NCI-H1417 (cell line): ENCODE measurements at regions not wholly inside any gene's neighbourhood (a gene's known extent, or its start where the extent isn't known, plus 50 kb on each side); places are given as distances from the start of the nearest gene placed in this dataset.
"Not testable (repeated sequence)": the region's sequence is repeated elsewhere in the genome, so short reads cannot be mapped to it uniquely, and the experiment has no call there.

Source experiments
- DNase-seq, 3 experiments: peaks; one replicate each; lab custom pipeline; 2025; lab: John Stamatoyannopoulos, UW

- DNase-seq, result no peak
These were observed 105.4 kb upstream of the TLL1 start for GRCh38 chr4:165767671-165768070.

- DNase-seq, result no peak
These were observed 104.8 kb upstream of the TLL1 start for GRCh38 chr4:165768281-165768680.

DNA sequence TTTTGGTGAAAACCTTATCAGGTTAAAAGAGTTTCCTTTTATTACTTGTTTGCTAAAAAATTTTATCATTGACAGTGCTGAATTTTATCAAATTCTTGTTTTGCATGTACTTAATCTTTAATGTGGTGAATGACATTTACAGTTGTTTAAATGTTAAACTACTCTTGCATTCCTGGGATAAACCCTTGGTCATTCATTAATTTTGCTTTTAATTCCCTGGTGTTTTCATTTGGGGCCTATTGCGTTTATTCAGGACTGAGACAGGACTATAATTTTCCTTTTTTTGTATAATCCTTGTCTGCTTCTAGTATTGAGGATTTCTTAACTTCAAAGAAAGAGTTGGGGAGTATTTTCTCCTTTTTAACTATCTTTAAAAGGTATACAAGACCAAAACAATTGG, 98.7 kb upstream of the TLL1 start:
- DNase-seq, result no peak

DNA sequence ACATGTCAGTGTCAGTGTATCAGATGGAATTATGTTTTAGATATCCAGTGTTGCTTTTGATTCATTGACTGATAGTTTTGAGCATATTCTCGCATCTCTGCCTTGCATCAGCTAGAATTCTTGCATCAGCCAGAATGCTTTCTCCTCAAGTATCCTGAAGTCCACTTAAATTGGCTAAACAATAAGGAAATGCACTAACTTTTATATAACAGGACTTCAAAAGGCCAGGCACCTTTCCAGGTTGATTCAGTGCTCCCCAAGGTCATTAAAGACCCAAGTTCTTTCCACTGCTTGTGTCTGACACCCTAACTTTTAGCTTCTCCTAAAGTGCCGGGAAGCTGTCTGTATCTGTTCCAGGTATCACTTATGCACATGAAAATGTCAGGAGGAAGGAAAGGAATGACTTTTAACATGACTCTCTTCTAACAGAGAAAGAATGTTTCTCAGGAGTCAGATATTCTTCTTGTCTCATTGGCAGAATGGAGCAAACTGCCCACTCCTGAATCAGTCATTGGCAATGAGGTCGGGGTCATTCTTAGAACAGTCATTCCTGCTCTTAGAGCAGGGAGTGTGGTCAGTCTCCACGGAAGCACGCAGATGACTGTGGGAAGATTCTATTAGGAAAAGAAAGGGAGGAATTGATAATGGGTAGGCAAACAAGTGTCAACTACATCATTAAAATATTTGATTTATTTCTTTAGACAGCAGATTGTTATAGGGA, 92.9 kb upstream of the TLL1 start:
- DNase-seq, result peak in 1 of 3 experiments; percentile 18

- no peak for DNase-seq
These were observed 92.3 kb upstream of the TLL1 start for GRCh38 chr4:165780735-165781134.

- no peak for DNase-seq
These were observed 90.4 kb upstream of the TLL1 start for GRCh38 chr4:165782623-165783022.

DNA sequence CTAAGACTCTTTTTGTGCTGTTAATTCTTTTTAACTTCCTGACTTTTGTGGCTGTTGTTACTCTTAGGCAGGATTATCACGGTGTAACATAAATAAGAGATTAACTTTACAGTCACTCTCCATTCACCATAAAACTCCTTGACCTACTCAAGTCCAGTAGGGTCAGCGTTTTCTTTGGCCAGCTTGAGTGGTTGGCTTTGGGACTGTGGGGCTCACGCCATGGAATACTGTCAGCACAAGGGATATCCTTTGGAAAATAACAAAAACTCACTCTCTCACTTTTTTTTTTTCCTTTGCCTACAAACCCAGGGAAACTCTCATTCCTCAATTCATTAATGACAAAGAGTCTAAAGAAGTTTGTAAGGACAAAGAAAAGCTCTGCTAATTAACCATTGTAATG, 89.4 kb upstream of the TLL1 start:
- no peak for DNase-seq

DNA sequence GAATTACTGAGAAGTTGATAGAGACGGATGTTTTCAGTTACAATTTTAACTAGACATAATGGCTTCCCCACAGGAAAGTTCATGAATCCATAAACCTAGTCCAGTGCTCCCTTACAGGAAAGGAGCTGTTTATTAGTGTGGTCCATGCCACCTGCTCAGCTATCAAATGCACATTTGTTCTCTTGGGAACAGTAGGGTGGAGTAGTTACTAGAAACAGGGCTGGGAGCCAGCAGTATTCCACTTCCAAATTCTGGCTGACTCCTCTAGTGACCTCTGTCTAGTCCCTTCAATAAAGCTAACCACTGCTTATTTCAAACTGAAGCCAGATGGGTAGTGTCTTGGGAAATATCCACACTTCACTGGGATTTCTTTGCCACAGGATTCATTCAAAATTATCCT, 88.4 kb upstream of the TLL1 start:
- DNase-seq, result peak in 2 of 3 experiments; percentile 37 to 62

- no peak for DNase-seq
These were observed 87.7 kb upstream of the TLL1 start for GRCh38 chr4:165785337-165785736.

GRCh38 chr4:165787516-165788274, 85.3 kb upstream of the TLL1 start:
- peak in 1 of 3 experiments; percentile 50 for DNase-seq

GRCh38 chr4:165788686-165789463, 84.2 kb upstream of the TLL1 start:
- DNase-seq, result no peak

GRCh38 chr4:165793236-165793635, 79.8 kb upstream of the TLL1 start:
- DNase-seq, result no peak

- no peak for DNase-seq
These were observed 78.2 kb upstream of the TLL1 start for GRCh38 chr4:165794834-165795233.

DNA sequence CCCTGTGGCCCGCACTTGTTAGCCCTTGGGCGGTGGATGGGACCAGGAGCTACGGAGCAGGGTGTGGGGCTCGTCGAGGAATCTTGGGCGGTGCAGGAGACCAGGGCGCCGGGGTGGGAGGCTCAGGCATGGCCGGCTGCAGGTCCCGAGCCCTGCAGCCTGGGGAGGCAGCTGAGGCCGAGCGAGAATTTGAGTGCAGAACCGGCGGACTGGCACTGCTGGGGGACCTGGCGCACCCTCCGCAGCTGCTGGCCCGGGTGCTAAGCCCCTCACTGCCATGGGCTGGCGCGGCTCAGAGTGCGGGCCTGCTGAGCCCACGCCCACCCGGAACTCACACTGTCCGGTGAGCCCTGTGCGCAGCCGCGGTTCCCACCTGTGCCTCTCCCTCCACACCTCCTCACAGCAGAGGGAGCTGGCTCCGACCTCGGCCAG, 73.6 kb upstream of the TLL1 start:
- DNase-seq, result no peak

DNA sequence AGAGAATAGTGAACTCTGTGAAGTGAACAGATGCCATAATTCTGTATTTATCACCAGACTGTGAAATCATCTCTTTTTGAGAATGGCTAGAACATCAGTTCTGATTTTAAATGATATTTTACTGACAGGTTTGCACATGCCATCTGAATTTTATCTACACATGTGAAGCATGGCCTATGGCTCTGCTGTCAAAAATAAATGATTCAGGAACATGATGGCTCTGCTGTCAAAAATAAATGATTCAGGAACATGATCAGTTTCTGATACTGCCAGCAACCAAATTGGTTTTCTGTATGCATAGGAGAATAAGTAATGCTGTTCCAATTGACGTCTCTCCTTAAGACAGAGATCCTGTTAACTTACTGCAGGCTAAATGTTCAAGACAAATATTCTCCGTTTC, 70.6 kb upstream of the TLL1 start:
- no peak for DNase-seq

- DNase-seq, result no peak
These were observed 70.0 kb upstream of the TLL1 start for GRCh38 chr4:165803005-165803404.

DNA sequence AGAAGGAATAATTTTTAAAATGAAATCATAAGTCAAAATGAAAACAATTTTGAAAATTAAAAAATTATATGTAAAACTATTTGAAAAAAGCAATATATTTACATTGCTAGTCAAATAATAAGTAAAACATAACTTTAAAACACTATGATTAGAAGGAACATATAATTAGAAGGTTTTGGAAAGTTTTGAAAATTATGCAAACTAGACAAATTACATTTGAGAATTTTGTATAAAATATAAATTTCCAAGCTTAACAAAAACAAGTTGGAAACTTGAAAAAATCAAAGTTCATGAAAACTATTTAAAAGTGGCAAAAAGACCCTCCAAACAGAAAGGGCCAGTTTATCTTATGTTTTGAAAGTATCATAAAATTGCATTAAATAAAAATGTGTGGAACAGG, 67.6 kb upstream of the TLL1 start:
- DNase-seq, result no peak

DNA sequence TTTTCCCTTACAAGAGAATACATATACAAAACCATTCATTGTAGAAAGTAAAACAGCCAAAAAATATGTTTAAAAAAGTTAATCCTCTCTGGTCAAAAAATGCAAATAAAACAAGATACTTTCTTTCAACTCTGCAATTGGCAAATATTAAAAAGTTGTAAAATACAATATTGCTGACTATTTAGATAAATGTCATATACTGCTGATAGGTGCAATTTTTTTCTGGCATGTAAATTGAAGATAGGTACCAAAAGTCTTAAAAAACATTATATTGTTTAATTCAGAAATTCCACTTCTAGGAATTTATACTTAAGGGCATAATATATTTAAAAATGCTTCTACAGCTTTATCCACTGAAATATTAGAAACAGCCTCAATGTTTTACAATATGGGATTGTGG, 66.4 kb upstream of the TLL1 start:
- DNase-seq, result no peak

GRCh38 chr4:165810726-165811125, 62.3 kb upstream of the TLL1 start:
- no peak for DNase-seq

DNA sequence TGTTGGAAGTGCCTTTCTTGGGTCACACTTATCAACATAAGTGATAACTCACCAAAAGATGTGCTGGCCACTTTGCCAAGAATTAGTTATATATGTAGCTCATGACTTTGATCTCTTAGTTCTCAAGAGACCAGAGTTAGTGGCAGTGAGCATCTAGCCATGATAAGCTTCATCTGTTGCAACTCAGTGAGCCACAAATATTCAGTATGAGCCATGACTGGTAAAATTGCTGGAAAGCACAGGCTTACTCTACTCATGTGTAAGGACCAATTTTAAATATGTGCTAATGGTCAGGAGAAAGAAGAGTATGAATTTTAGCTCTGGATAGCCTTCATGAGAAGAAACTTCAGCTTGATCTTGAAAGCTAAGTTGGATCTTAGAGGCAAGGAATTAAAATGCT, 59.4 kb upstream of the TLL1 start:
- no peak for DNase-seq

GRCh38 chr4:165814256-165815020, 58.6 kb upstream of the TLL1 start:
- DNase-seq, result peak in 2 of 3 experiments; percentile 1 to 54

- DNase-seq, result not testable (repeated sequence)
These were observed 53.9 kb upstream of the TLL1 start for GRCh38 chr4:165819126-165819525.
